Peyer's patch (tissue), 4 donors: ENCODE measurements at regions not wholly inside any gene's neighbourhood (a gene's known extent, or its start where the extent isn't known, plus 50 kb on each side); places are given as distances from the start of the nearest gene placed in this dataset.

Source experiments
- POLR2A ChIP-seq, 2 donors: fragments of 450-650 bp; IDR thresholded peaks; one replicate each; pipeline ENCODE4 v1.5.1; 2017; ENCODE audit warnings: antibody characterized with exemption in 2 of 2, mild to moderate bottlenecking in 2 of 2, moderate library complexity in 2 of 2
- TF ChIP-seq, protein P1 (sequence below), 6 experiments: fragments of 450-650 bp in 4 of 6; fragments of 200-600 bp in 2 of 6; sonication (generic) in 1 of 6; IDR thresholded peaks; one replicate each; pipeline ENCODE4 v1.5.1; 2017 to 2019; ENCODE audit warnings: antibody characterized with exemption in 6 of 6, mild to moderate bottlenecking in 3 of 6, moderate library complexity in 1 of 6

- TF ChIP-seq, protein P1, sequence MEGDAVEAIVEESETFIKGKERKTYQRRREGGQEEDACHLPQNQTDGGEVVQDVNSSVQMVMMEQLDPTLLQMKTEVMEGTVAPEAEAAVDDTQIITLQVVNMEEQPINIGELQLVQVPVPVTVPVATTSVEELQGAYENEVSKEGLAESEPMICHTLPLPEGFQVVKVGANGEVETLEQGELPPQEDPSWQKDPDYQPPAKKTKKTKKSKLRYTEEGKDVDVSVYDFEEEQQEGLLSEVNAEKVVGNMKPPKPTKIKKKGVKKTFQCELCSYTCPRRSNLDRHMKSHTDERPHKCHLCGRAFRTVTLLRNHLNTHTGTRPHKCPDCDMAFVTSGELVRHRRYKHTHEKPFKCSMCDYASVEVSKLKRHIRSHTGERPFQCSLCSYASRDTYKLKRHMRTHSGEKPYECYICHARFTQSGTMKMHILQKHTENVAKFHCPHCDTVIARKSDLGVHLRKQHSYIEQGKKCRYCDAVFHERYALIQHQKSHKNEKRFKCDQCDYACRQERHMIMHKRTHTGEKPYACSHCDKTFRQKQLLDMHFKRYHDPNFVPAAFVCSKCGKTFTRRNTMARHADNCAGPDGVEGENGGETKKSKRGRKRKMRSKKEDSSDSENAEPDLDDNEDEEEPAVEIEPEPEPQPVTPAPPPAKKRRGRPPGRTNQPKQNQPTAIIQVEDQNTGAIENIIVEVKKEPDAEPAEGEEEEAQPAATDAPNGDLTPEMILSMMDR (IDR thresholded peaks at IDR 0.05): no peak
- no peak for TF ChIP-seq POLR2A (IDR thresholded peaks at IDR 0.05)
Observed at GRCh38 chr3:163261618-163262017, 1765.0 kb downstream of the OTOL1 start.
